Panc1 (cell line): ENCODE measurements at regions not wholly inside any gene's neighbourhood (a gene's known extent, or its start where the extent isn't known, plus 50 kb on each side); places are given as distances from the start of the nearest gene placed in this dataset.

Source experiments
- ATAC-seq: fragments of 200-7000 bp; cut with Tn5 transposase; 2 replicates; pipeline ENCODE4 v1.9.1; 2020; ENCODE audit warnings: mild to moderate bottlenecking, moderate library complexity
- BruUV-seq: library from RNA; stranded (reverse); fragments of 400-500 nt; replicated peaks from 2 replicates; lab custom pipeline; 2021; lab: Mats Ljungman, UMichigan
- CTCF ChIA-PET: fragments of 300-600 bp; sonication (Branson Sonifier 250); formaldehyde crosslinking; loops from one replicate; lab custom pipeline; 2022; ENCODE audit warnings: antibody characterized with exemption; lab: Charles Lee
- POLR2A ChIA-PET: fragments of 300-600 bp; sonication (Branson Sonifier 250); formaldehyde crosslinking; loops from one replicate; lab custom pipeline; 2022; ENCODE audit warnings: antibody characterized with exemption; lab: Charles Lee
- DNase-seq: peaks from one replicate; pipeline ENCODE4 v3.0.0-alpha.2; 2010; ENCODE audit warnings: low read depth, low spot score
- H3K27ac ChIP-seq: 2 replicates; pipeline ENCODE4 v1.5.1; 2011; ENCODE audit warnings: mild to moderate bottlenecking, low read length, inconsistent platforms
- H3K27me3 ChIP-seq: fragments of 200-500 bp; sonication (Bioruptor generic); 2 replicates; pipeline ENCODE4 v1.6.0; 2014; ENCODE audit warnings: low read length, inconsistent platforms; ENCODE audit not compliant: control insufficient read depth, insufficient read depth
- H3K36me3 ChIP-seq: fragments of 200-500 bp; sonication (Bioruptor generic); 2 replicates; pipeline ENCODE4 v1.5.1; 2014; ENCODE audit warnings: inconsistent platforms, mild to moderate bottlenecking, low read length, moderate library complexity; ENCODE audit not compliant: control insufficient read depth, insufficient read depth
- H3K4me1 ChIP-seq: 2 replicates; pipeline ENCODE4 v1.5.1; 2011; ENCODE audit warnings: inconsistent platforms, mild to moderate bottlenecking, low read length, moderate library complexity; ENCODE audit not compliant: control insufficient read depth, insufficient read depth
- H3K4me3 ChIP-seq, 2 experiments: 2 replicates each; pipeline ENCODE4 v1.5.1; 2011 to 2012; ENCODE audit warnings: low read depth in 2 of 2, low read length in 2 of 2, mild to moderate bottlenecking in 2 of 2, inconsistent platforms in 1 of 2, moderate library complexity in 1 of 2
- H3K9me3 ChIP-seq: fragments of 200-500 bp; sonication (Bioruptor generic); 2 replicates; pipeline ENCODE4 v1.5.1; 2014; ENCODE audit warnings: low read depth, mild to moderate bottlenecking, inconsistent platforms, low read length, moderate library complexity; ENCODE audit not compliant: control insufficient read depth, insufficient read depth
- CTCF ChIP-seq: fragments of 450-650 bp; IDR thresholded peaks from 2 replicates; pipeline ENCODE4 v1.5.1; 2017; ENCODE audit warnings: mild to moderate bottlenecking
- POLR2AphosphoS5 ChIP-seq: IDR thresholded peaks from 2 replicates; pipeline ENCODE4 v1.6.1; 2012; ENCODE audit warnings: mild to moderate bottlenecking, low read depth, low read length, moderate library complexity
- REST ChIP-seq, 2 experiments: IDR thresholded peaks; 2 replicates each; pipeline ENCODE4 v1.6.1; 2011 to 2012; ENCODE audit warnings: low read depth in 2 of 2, control low read depth in 1 of 2, low read length in 1 of 2, mild to moderate bottlenecking in 1 of 2, moderate library complexity in 1 of 2; ENCODE audit not compliant: insufficient read depth in 1 of 2
- SIN3A ChIP-seq: IDR thresholded peaks from 2 replicates; pipeline ENCODE4 v1.6.1; 2012; ENCODE audit warnings: low read depth, mild to moderate bottlenecking, low read length, moderate library complexity, borderline replicate concordance; ENCODE audit not compliant: insufficient read depth
- TCF7L2 ChIP-seq: IDR thresholded peaks from 2 replicates; pipeline ENCODE4 v1.6.1; 2011; ENCODE audit warnings: mild to moderate bottlenecking, low read depth, low read length, inconsistent platforms
- in situ Hi-C: cut with HindIII; loops from 2 replicates; pipeline ENCODE4 v1.10.0; 2016; ENCODE audit warnings: low sequenced_read_pairs, low pct_unique_long_range_greater_than_20kb
- intact Hi-C: fragments of 100-400 bp; cut with micrococcal nuclease; formaldehyde crosslinking; loops from one replicate; pipeline ENCODE4 v1.10.0; 2022; ENCODE audit not compliant: unreplicated experiment

- CTCF ChIA-PET = interaction anchor here (0.6 kb wide), 1 partner anchor 230 kb away, joined by 3 read pairs; no protein-coding TSS in a partner anchor
- POLR2A ChIA-PET = no interaction called here
- Histone ChIP-seq H3K9me3 (no peaks in the 10 kb centered on the region), H3K36me3 (no peaks in the 10 kb centered on the region), H3K4me1 (no peaks in the 10 kb centered on the region), H3K4me3 (no peak overlapping the region), H3K27me3 (no peaks in the 10 kb centered on the region), H3K27ac (no peak overlapping the region)
- in situ Hi-C loops = no loop called here
- TF ChIP-seq SIN3A = no peak
- TF ChIP-seq POLR2AphosphoS5 = no peak
- no peak for TF ChIP-seq REST (IDR thresholded peaks at IDR 0.05; ENCODE audit: insufficient read depth in 1 of 2, low read depth in 2 of 2, low read length in 1 of 2)
- TF ChIP-seq CTCF = no peak
- TF ChIP-seq TCF7L2 = no peak
- intact Hi-C loops = no loop called here
- no peak for DNase-seq
- ATAC-seq = no peak
- no TSS peak for BruUV-seq
Measured at GRCh38 chr15:62483814-62484213, 318.7 kb upstream of the C2CD4B start.

GRCh38 chr15:62485170-62485720 is 320.2 kb upstream of the C2CD4B start:
- Histone ChIP-seq H3K4me1 (no peaks in the 10 kb centered on the region), H3K9me3 (no peaks in the 10 kb centered on the region), H3K27ac (no peak overlapping the region), H3K27me3 (no peaks in the 10 kb centered on the region), H3K4me3 (no peak overlapping the region), H3K36me3 (no peaks in the 10 kb centered on the region)
- in situ Hi-C loops (no loop called here), intact Hi-C loops (no loop called here)
- no peak for DNase-seq
- BruUV-seq = no TSS peak
- ChIA-PET CTCF (no interaction called here), POLR2A (no interaction called here)
- TF ChIP-seq REST (IDR thresholded peaks at IDR 0.05; ENCODE audit: insufficient read depth in 1 of 2, low read depth in 2 of 2, low read length in 1 of 2) = no peak
- no peak for TF ChIP-seq CTCF
- no peak for ATAC-seq
